Inflammatory macrophage (primary cell): ENCODE measurements at regions not wholly inside any gene's neighbourhood (a gene's known extent, or its start where the extent isn't known, plus 50 kb on each side); places are given as distances from the start of the nearest gene placed in this dataset.
"Not testable (repeated sequence)": the region's sequence is repeated elsewhere in the genome, so short reads cannot be mapped to it uniquely, and the experiment has no call there.

ENCODE experiments used
- DNase-seq, 2 donors: peaks; one replicate each; pipeline ENCODE4 v3.0.0-alpha.2; 2020 to 2022

- DNase-seq, result not testable (repeated sequence)
Measured at GRCh38 chr4:134698831-134699230, 497.2 kb upstream of the PABPC4L start.

- DNase-seq, result no peak
Measured at GRCh38 chr4:134695433-134695832, 493.8 kb upstream of the PABPC4L start.

GRCh38 chr4:134691915-134692314 is 490.3 kb upstream of the PABPC4L start:
- DNase-seq, result no peak

GRCh38 chr4:134687646-134688628 is 486.3 kb upstream of the PABPC4L start:
- no peak for DNase-seq

- DNase-seq, result no peak
Measured at GRCh38 chr4:134677209-134677814, 475.7 kb upstream of the PABPC4L start.

GRCh38 chr4:134668237-134668636 is 466.6 kb upstream of the PABPC4L start:
- no peak for DNase-seq

GRCh38 chr4:134666640-134667039 is 465.1 kb upstream of the PABPC4L start:
- no peak for DNase-seq

GRCh38 chr4:134665429-134665828 is 463.8 kb upstream of the PABPC4L start:
- no peak for DNase-seq

- DNase-seq, result no peak
Measured at GRCh38 chr4:134663742-134664141, 462.2 kb upstream of the PABPC4L start.

GRCh38 chr4:134650461-134650860 is 448.9 kb upstream of the PABPC4L start:
- no peak for DNase-seq

GRCh38 chr4:134645778-134646177 is 444.2 kb upstream of the PABPC4L start:
- no peak for DNase-seq

- DNase-seq, result no peak
Measured at GRCh38 chr4:134636338-134637051, 434.9 kb upstream of the PABPC4L start.

- no peak for DNase-seq
Measured at GRCh38 chr4:134634301-134634700, 432.7 kb upstream of the PABPC4L start.

GRCh38 chr4:134632056-134632455 is 430.5 kb upstream of the PABPC4L start:
- no peak for DNase-seq

GRCh38 chr4:134628066-134628465 is 426.5 kb upstream of the PABPC4L start:
- no peak for DNase-seq

GRCh38 chr4:134627366-134627765 is 425.8 kb upstream of the PABPC4L start:
- no peak for DNase-seq

- no peak for DNase-seq
Measured at GRCh38 chr4:134624365-134624764, 422.8 kb upstream of the PABPC4L start.

- not testable (repeated sequence) for DNase-seq
Measured at GRCh38 chr4:134622626-134623575, 421.3 kb upstream of the PABPC4L start.

GRCh38 chr4:134622199-134622598 is 420.6 kb upstream of the PABPC4L start:
- no peak for DNase-seq

GRCh38 chr4:134621715-134622114 is 420.1 kb upstream of the PABPC4L start:
- DNase-seq, result not testable (repeated sequence)

- no peak for DNase-seq
Measured at GRCh38 chr4:134610956-134611355, 409.4 kb upstream of the PABPC4L start.

- no peak for DNase-seq
Measured at GRCh38 chr4:134610172-134610571, 408.6 kb upstream of the PABPC4L start.
